Upper lobe of left lung (tissue), 4 donors: ENCODE measurements at regions not wholly inside any gene's neighbourhood (a gene's known extent, or its start where the extent isn't known, plus 50 kb on each side); places are given as distances from the start of the nearest gene placed in this dataset.

Source experiments
- CTCF ChIP-seq, 6 experiments: fragments of 450-650 bp in 4 of 6; fragments of 200-600 bp in 2 of 6; sonication (generic) in 2 of 6; IDR thresholded peaks; one replicate each; pipeline ENCODE4 v1.5.1; 2016 to 2019; ENCODE audit warnings: antibody characterized with exemption in 6 of 6
- EP300 ChIP-seq, 4 donors: sonication (generic); formaldehyde crosslinking; IDR thresholded peaks; one replicate each; pipeline ENCODE4 v1.5.1; 2017; ENCODE audit warnings: antibody characterized with exemption in 4 of 4, control low read depth in 2 of 4
- POLR2A ChIP-seq, 4 donors: fragments of 450-650 bp; IDR thresholded peaks; one replicate each; pipeline ENCODE4 v1.5.1; 2016 to 2017; ENCODE audit warnings: antibody characterized with exemption in 4 of 4, mild to moderate bottlenecking in 2 of 4

- TF ChIP-seq CTCF (IDR thresholded peaks at IDR 0.05): no peak
- TF ChIP-seq POLR2A (IDR thresholded peaks at IDR 0.05): no peak
- TF ChIP-seq EP300 (IDR thresholded peaks at IDR 0.05): no peak
Measured at GRCh38 chr2:150298571-150299305, 188.7 kb downstream of the RND3 start.
